DMS53 treated with DMSO at 0.1 percent for 48 hours (cell line): ENCODE measurements at regions not wholly inside any gene's neighbourhood (a gene's known extent, or its start where the extent isn't known, plus 50 kb on each side); places are given as distances from the start of the nearest gene placed in this dataset.

Experiments used
- DNase-seq: peaks from one replicate; lab custom pipeline; 2025; ENCODE audit not compliant: unreplicated experiment; lab: John Stamatoyannopoulos, UW

- no peak for DNase-seq
Observed at GRCh38 chr2:12964904-12965539, 248.3 kb downstream of the TRIB2 start.

- peak; percentile 72 for DNase-seq
Observed at GRCh38 chr2:12965540-12966269, 249.0 kb downstream of the TRIB2 start.

GRCh38 chr2:12967804-12968203 lies 251.1 kb downstream of the TRIB2 start:
- DNase-seq, result no peak

DNA sequence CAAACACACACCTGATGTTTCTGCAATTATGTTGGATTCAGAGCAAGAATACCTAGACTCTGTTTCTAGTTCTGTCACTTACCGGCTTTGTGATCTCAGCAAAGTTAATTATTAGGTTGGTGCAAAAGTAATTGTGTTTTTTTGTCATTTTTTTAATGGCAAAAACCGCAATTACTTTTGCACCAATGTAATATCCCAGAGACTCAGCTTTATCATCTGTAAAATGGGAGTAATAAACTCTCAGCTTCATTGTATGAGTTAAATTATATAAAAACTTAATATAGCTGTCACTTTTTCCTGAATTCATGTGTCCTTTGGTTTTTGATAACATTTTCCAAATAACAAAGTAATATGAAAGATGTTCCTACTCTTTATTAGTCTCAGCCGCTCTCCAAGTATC lies 251.7 kb downstream of the TRIB2 start:
- DNase-seq, result no peak

- DNase-seq, result no peak
Observed at GRCh38 chr2:12970861-12971260, 254.1 kb downstream of the TRIB2 start.

GRCh38 chr2:12971581-12972365 lies 255.0 kb downstream of the TRIB2 start:
- DNase-seq, result no peak

DNA sequence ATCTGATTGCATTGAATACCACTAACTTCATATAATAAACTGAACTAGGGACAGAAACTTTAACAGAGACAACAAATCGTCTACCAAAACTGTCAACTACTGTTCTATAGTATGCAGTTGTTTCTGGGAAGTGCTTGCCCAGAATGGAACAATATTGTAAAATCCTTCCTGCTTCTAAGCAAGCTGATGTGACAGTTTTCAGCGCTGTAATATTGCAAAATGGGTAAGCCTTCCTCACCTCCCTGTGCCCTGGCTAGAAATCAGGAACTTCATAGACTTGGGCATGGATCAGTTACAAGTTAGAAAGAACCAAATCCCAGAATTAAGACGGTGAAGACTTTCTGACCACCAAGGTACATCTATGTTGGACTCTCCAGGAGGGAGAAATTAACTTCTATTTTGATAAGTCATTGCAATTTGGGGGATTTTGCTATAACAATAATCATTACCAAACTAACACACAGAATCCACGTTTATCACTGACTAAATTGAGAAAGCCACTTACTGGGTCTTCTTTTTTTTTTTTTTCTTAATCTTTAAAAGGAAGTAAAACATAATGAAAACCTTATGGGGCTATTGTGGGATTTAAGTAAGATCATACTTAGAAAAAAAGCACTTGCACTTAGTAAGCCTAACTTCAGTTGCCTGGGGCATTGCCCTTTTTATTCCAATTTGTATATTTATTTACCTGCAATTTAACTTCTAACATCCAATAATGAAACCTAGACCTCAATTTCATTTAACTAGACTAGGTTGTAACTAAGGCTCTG lies 261.5 kb downstream of the TRIB2 start:
- DNase-seq, result no peak

DNA sequence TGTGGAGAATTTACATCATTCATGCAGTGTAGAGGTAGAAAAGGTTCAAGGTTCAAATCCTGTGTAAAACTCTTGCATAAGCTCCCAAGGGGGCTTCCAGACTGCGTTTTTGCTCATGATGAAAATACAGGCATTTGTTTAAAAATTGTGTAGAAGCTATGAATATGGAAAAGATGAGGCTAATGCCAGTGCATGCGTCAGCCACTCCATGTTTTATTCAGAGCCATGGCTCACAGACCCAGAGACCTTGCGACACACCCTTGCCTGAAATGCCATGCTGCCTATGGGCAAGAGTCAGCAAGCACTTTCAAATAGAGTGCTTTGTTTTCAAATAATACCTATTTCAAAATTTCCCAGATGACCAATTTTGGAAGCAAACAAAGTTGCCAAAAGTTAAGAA lies 262.3 kb downstream of the TRIB2 start:
- no peak for DNase-seq

- no peak for DNase-seq
Observed at GRCh38 chr2:12980817-12981216, 264.1 kb downstream of the TRIB2 start.

GRCh38 chr2:12982149-12982584 lies 265.4 kb downstream of the TRIB2 start:
- DNase-seq, result no peak

DNA sequence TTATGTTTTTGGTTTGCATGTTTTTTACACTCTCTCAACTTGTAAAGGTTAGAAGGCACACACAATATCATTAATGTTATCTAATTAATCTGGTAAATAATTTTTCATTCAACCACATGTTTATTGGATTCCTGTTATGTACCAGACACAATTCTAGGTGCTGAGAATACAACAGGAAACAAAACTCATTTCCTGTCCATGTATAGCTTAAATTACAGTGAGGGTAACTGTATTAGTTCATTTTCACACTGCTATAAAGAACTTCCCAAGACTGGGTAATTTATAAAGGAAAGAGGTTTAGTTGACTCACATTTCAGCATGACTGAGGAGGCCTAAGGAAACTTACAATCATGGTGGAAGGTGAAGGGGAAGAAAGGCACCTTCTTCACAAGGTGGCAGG lies 270.5 kb downstream of the TRIB2 start:
- no peak for DNase-seq

DNA sequence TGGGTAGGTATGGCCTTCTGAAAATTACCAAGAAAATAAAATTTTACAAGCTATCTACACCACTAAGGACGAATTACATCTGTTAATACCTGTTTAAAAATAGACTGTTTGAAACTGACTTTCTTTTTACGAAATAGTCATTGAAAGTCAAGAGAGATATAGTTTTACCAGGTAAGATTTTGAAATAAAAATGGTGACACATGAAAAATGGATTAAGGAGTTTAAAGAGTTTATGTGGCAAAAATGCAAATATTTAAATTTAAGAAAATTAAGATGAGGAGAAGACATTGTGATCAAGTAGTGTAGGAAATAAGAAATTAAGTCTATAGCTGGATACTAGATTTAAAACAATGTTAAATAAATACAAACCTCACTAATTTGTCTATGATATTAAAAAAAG lies 271.5 kb downstream of the TRIB2 start:
- DNase-seq, result no peak

DNA sequence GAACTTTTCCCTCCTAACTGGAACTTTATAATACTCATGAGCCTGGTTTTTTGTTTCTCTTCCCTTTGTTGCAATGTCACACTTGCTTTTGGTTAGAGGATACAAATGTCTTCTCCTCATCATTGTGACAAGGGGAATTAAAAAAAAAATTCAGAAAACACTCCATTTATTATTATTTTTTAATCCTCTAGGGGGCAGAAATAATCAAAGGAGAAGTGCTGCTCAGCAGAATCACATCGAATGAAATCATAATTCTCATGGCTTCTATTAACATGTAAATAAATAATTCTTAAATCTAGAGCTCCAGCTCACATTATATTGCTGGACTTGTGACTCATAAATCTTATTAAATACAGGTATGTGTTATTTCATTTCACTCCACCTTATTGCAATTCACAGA lies 273.8 kb downstream of the TRIB2 start:
- no peak for DNase-seq

DNA sequence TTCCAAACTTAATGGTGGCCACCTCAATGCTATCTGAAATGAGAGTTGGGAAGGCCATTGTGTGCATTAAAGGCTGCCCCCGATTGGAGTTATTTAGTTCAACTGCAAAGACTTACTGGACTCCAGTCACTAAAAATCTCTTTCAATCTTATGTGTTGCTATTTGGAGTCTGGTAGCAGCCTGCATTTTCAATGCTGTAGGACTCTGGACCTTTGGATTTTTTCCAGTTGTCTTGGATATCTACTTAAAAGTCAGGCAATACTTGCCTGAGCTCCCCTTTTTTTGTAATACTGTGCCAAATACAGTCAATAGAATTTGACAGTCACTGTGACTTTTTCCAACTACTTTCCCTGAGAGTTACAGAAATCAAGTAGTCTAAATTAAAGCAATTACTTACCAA lies 281.9 kb downstream of the TRIB2 start:
- no peak for DNase-seq

- no peak for DNase-seq
Observed at GRCh38 chr2:13000664-13001363, 284.1 kb downstream of the TRIB2 start.

DNA sequence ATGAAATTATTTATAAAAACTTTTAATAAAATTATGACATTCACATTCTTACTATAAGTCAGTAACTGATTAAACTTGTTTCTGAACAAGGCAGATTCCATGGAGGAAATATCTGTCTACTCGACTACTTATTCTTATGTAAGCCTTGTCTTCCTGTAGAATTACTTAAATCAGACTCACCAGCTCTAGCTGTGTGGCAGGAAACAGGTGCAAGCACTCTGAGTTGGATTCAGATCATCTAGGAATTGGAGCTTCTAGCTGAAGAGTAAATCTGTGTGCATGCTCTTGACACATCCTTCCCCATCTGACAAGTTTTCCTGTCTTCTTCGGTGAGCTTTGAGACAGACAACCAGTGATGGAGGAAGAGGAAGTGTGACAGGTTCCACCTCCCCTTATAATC lies 284.7 kb downstream of the TRIB2 start:
- DNase-seq, result no peak

- DNase-seq, result no peak
Observed at GRCh38 chr2:13002536-13003331, 286.0 kb downstream of the TRIB2 start.

DNA sequence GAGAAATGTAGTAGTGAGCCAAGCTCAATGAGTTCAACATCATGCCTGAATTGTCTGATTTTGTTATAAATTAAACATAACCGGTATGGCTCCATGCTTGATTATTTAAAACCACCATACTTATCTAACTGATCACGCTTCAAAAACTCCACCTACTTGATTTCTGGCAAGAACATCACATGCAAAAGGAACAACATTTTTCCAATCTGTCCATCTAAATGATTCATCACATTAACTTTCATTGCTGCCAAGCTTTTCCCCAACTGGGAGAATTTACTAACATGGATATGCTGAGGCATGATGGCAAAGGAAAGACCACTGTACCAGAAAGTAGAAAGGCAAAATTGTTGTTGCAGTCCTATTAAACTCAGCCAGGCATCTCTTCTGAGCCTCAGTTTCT lies 286.8 kb downstream of the TRIB2 start:
- no peak for DNase-seq

DNA sequence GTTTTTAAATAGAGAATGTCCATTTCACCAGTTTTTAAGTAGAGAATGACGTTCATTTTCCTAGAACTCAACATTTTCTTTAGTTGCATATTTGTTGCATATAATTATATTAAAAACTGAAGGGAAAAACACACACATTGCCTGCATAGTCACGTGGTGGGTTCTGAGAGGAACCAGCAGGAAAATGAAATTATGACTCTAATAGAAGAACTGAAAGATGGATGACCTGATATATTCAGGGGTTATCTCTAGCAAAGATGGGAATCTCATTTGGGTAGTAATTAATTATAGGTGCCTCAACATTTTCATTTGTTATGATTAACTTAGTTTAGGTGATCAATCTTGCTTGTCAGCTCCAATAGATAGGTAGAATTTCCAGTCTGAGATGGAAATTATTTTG lies 288.3 kb downstream of the TRIB2 start:
- DNase-seq, result no peak

DNA sequence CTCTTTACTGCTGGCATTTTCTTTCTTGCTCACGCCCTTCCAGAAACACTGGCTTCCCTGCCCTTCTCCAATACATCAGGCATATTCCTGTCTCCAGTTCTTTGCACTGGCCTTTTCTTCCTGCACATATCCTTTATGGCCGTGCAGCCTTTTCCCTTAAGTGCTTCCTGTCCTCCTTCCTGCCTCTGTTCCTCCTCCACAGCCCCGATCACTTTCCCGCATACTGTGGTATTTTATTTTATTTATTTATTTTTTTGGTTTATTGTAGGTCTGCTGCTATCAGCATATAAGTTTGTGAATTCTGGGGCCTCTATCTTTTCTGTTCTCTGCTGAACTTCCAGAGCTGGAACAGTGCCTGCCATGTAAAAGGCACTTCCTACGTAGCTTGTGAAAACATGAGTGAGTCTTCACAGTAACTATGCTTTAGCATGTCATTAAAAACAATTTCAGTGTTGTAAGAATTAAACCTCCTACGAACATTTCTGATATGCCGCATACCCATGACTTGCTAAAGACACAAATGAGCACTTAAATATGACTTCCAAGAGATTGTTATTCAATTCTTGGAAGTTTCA lies 289.1 kb downstream of the TRIB2 start:
- no peak for DNase-seq
